ENCODE measurements at regions not wholly inside any gene's neighbourhood (a gene's known extent, or its start where the extent isn't known, plus 50 kb on each side); places are given as distances from the start of the nearest gene placed in this dataset.

DNA sequence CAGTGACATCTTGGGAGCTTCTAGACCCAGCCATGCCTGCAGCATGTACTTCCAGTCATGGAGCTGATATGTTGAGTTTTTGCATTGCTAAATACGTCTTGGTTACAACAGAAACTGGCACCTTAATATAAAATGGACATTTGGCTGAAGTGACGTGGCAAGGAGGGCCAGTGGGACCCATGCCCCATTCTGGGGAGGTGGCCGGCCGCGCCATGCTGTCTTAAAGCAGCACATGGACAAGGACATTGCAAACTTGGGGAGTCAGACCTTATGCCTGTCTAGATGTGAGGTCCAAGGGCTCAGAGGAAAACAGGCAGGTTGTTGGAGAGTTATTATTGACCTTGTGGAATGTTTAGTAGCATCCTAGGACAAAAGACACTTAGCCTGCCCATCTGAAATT is 588.0 kb upstream of the CDH4 start:
- no peak for DNase-seq (ENCODE audit: insufficient read length, low spot score)
- TF ChIP-seq, protein P1, sequence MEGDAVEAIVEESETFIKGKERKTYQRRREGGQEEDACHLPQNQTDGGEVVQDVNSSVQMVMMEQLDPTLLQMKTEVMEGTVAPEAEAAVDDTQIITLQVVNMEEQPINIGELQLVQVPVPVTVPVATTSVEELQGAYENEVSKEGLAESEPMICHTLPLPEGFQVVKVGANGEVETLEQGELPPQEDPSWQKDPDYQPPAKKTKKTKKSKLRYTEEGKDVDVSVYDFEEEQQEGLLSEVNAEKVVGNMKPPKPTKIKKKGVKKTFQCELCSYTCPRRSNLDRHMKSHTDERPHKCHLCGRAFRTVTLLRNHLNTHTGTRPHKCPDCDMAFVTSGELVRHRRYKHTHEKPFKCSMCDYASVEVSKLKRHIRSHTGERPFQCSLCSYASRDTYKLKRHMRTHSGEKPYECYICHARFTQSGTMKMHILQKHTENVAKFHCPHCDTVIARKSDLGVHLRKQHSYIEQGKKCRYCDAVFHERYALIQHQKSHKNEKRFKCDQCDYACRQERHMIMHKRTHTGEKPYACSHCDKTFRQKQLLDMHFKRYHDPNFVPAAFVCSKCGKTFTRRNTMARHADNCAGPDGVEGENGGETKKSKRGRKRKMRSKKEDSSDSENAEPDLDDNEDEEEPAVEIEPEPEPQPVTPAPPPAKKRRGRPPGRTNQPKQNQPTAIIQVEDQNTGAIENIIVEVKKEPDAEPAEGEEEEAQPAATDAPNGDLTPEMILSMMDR (IDR thresholded peaks at IDR 0.05; ENCODE audit: insufficient read depth, missing control alignments), result no peak

DNA sequence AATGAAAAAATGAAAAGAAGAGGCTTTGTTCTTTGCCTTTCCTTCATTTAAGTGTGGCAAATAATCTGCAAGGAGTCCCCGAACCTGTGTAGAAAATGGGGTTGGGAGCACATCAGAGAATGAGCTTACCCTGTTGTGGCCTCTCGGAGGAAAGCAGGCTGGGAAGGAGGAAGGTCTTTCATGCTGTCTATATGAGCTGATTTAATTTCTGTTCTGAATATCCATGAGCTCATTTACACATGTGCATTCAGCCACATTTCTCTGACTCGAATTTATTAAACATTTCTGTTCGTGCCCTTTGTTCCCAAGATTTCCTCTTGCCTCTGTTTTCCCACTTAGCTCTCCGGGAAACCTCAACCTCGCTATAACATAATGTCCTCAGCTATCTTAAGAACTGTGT is 584.4 kb upstream of the CDH4 start:
- no peak for FAIRE-seq
- DNase-seq (ENCODE audit: insufficient read length, low spot score), result no peak
- TF ChIP-seq, protein P1 (IDR thresholded peaks at IDR 0.05; ENCODE audit: insufficient read depth, missing control alignments), result no peak

More for the DNA sequence above, 588.0 kb upstream of the CDH4 start:
- no peak for FAIRE-seq

DNA sequence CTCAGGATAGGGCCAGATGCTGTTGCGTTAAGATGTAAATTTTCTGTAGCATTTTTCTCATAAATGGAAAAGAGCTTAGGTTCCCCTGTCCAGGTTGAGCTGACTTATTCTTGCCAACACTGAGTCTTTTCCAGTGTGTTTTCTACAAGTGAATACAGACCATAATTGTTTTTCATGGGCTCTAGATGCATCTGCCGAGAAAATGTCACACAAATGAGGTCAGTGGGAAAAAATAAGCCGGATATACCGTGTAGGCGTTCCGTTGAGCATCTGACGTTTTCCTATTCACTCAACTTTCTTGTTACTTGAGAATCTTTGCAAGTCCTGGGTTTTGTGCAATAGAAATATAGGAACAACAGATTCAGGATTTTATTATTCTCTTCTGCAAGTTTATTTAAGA is 582.9 kb upstream of the CDH4 start:
- DNase-seq (ENCODE audit: insufficient read length, low spot score) (no peak), FAIRE-seq (no peak)
- TF ChIP-seq, protein P1 (IDR thresholded peaks at IDR 0.05; ENCODE audit: insufficient read depth, missing control alignments), result no peak

DNA sequence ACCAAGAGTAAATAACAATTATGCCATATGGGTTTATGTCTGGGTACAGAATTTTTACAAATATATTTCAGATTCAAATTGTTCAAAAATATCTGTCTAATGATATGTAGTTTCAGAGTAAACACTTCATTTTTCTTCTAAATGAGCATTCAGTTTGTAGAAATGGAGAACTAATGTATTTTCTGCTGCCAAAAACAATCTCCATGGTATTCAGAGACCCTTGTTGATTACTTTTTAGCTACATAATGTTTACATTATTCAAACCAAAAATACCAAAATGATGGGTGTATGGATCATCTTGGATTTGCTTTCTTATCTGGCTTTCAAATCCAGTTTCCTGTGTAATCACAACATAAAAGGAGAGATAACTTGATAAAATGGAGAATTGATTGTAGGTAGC is 576.0 kb upstream of the CDH4 start:
- DNase-seq (ENCODE audit: insufficient read length, low spot score) (no peak), FAIRE-seq (no peak)
- TF ChIP-seq, protein P1 (IDR thresholded peaks at IDR 0.05; ENCODE audit: insufficient read depth, missing control alignments), result no peak

DNA sequence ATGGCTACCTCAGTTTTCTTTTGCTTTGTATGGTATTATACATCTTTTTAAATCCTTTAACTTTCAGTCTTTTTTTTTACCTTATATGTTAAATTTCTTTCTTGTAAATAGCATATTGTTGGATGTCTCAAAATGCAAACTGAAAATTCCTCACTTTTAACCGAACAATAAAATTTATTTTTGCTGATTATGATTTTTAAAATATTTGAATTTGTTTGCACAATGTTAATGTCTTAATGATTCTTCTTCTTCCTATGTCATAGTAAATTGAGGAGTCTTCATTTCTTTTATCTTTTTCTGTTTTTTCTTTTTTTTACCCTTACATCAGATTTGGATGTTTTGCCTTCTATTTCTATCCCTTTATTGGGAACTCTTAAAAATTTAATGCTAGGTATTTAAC is 574.2 kb upstream of the CDH4 start:
- TF ChIP-seq, protein P1 (IDR thresholded peaks at IDR 0.05; ENCODE audit: insufficient read depth, missing control alignments), result no peak
- no peak for DNase-seq (ENCODE audit: insufficient read length, low spot score)
- FAIRE-seq, result no peak

DNA sequence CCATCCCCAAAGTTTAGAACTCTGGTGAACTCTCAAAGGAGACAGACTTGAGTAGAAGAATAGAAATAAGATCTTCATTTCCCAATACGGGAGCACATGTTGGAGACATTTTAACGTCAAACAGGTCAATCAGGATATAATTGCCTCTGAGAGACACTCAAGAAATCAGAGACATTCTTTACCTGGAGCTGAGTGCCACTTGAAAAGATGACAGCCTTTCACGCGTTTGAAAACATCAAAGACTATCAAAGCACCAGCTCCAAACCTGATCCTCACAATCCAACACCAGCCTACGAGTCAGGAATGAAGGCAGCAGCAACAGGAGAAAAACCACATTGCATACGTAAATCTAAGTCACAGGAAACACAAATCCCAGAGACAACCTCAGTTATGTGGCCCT is 571.5 kb upstream of the CDH4 start:
- TF ChIP-seq, protein P1 (IDR thresholded peaks at IDR 0.05; ENCODE audit: insufficient read depth, missing control alignments), result no peak
- FAIRE-seq (no peak), DNase-seq (ENCODE audit: insufficient read length, low spot score) (no peak)

DNA sequence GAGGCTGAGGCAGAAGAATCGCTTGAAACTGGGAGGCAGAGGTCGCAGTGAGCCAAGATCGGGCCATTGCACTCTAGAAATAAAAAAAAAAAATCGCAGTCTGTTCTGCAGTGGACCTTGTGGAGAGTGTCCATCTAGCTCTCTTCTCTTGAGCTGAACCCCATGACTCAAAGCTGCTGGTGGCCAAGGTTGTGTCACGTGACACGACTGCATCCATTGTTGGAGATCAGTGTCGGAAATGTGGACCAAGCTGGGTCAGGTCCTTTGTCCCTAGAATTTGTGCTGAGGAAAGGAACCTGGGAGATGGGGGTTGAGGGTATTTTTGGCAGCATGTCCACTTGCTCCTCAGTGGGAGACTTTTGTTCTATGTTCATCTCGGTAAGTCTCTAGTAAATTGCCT is 564.8 kb upstream of the CDH4 start:
- DNase-seq (ENCODE audit: insufficient read length, low spot score), result no peak
- FAIRE-seq, result no peak
- TF ChIP-seq, protein P1 (IDR thresholded peaks at IDR 0.05; ENCODE audit: insufficient read depth, missing control alignments), result no peak

Measured in D721Med (cell line).